ENCODE measurements at regions not wholly inside any gene's neighbourhood (a gene's known extent, or its start where the extent isn't known, plus 50 kb on each side); places are given as distances from the start of the nearest gene placed in this dataset.
"Not testable (repeated sequence)": the region's sequence is repeated elsewhere in the genome, so short reads cannot be mapped to it uniquely, and the experiment has no call there.

- no peak overlapping the region for H3K4me3 ChIP-seq
- H3K27ac ChIP-seq, result no peak overlapping the region
- 62 to 72% (median 63%) methylated on average over 8 of the region's 8 CpGs for WGBS, 4 donors
- intact Hi-C loops (cut with DNase I), result loop anchor here in 1 of 2 donors (10.0 kb wide), 1 partner anchor 395 kb away; no protein-coding TSS in a partner anchor
- H3K36me3 ChIP-seq (replicated peaks in 1 of 2), result no peaks in the 10 kb centered on the region
- TF ChIP-seq CTCF (IDR thresholded peaks at IDR 0.05) (no peak), POLR2A (IDR thresholded peaks at IDR 0.05) (no peak)
- no peaks in the 10 kb centered on the region for H3K9me3 ChIP-seq (replicated peaks in 1 of 3)
- DNase-seq, result no peak
- no peaks in the 10 kb centered on the region for H3K4me1 ChIP-seq (replicated peaks in 1 of 2)
- H3K27me3 ChIP-seq, result peaks cover 16% of the 10 kb centered on the region
Observed at GRCh38 chr4:112029771-112030171, 115.5 kb upstream of the FAM241A start.

- WGBS, 4 donors, result 11 to 17% (median 14%) methylated on average over 6 of the region's 6 CpGs
- Histone ChIP-seq H3K9me3 (replicated peaks in 1 of 3) (no peaks in the 10 kb centered on the region), H3K27ac (no peak overlapping the region), H3K4me1 (replicated peaks in 1 of 2) (no peaks in the 10 kb centered on the region), H3K36me3 (replicated peaks in 1 of 2) (no peaks in the 10 kb centered on the region), H3K4me3 (no peak overlapping the region), H3K27me3 (peaks cover 16% of the 10 kb centered on the region)
- intact Hi-C loops (cut with DNase I), result no loop called here
- TF ChIP-seq CTCF (IDR thresholded peaks at IDR 0.05), result peak; percentile 39 to 64 (median 59)
- TF ChIP-seq POLR2A (IDR thresholded peaks at IDR 0.05), result no peak
- peak in 4 of 7 donors; percentile 7 to 33 (median 20) for DNase-seq
Observed at GRCh38 chr4:112031712-112032328, 113.4 kb upstream of the FAM241A start.

- intact Hi-C loops (cut with DNase I), result no loop called here
- no peak for DNase-seq
- no peaks in the 10 kb centered on the region for H3K4me1 ChIP-seq (replicated peaks in 1 of 2)
- H3K27ac ChIP-seq, result no peak overlapping the region
- 21 to 31% (median 28%) methylated on average over 3 of the region's 3 CpGs for WGBS, 4 donors
- no peak overlapping the region for H3K4me3 ChIP-seq
- H3K27me3 ChIP-seq, result peaks cover 11% of the 10 kb centered on the region
- no peaks in the 10 kb centered on the region for H3K36me3 ChIP-seq (replicated peaks in 1 of 2)
- TF ChIP-seq CTCF (IDR thresholded peaks at IDR 0.05) (no peak), POLR2A (IDR thresholded peaks at IDR 0.05) (no peak)
- no peaks in the 10 kb centered on the region for H3K9me3 ChIP-seq (replicated peaks in 1 of 3)
Observed at GRCh38 chr4:112036886-112037285, 108.4 kb upstream of the FAM241A start.

- H3K27me3 ChIP-seq, result peaks cover 5% of the 10 kb centered on the region
- no peaks in the 10 kb centered on the region for H3K9me3 ChIP-seq (replicated peaks in 1 of 3)
- 65 to 86% (median 77%) methylated on average over 2 of the region's 2 CpGs for WGBS, 4 donors
- H3K4me3 ChIP-seq, result no peak overlapping the region
- no peaks in the 10 kb centered on the region for H3K4me1 ChIP-seq (replicated peaks in 1 of 2)
- no peak for DNase-seq
- TF ChIP-seq CTCF (IDR thresholded peaks at IDR 0.05) (no peak), POLR2A (IDR thresholded peaks at IDR 0.05) (no peak)
- no peaks in the 10 kb centered on the region for H3K36me3 ChIP-seq (replicated peaks in 1 of 2)
- H3K27ac ChIP-seq, result no peak overlapping the region
- intact Hi-C loops (cut with DNase I), result no loop called here
Observed at GRCh38 chr4:112038861-112039260, 106.4 kb upstream of the FAM241A start.

- H3K4me3 ChIP-seq; DNase-seq; H3K27me3 ChIP-seq; intact Hi-C loops (cut with DNase I); H3K4me1 ChIP-seq (replicated peaks in 1 of 2); H3K36me3 ChIP-seq (replicated peaks in 1 of 2); H3K9me3 ChIP-seq (replicated peaks in 1 of 3); H3K27ac ChIP-seq: not testable (repeated sequence)
- 89 to 93% (median 91%) methylated on average over 3 of the region's 3 CpGs for WGBS, 4 donors
Observed at GRCh38 chr4:112049119-112049518, 96.1 kb upstream of the FAM241A start.
